B cell (primary cell): ENCODE measurements at regions not wholly inside any gene's neighbourhood (a gene's known extent, or its start where the extent isn't known, plus 50 kb on each side); places are given as distances from the start of the nearest gene placed in this dataset.

Source experiments
- ATAC-seq: fragments of 200-7000 bp; cut with Tn5 transposase; one replicate; pipeline ENCODE4 v1.10.0; 2021; ENCODE audit warnings: low read depth, mild to moderate bottlenecking, moderate number of reproducible peaks, moderate library complexity
- CTCF ChIA-PET: fragments of 350-600 bp; sonication (Branson Sonifier 250); formaldehyde crosslinking; loops from one replicate; lab custom pipeline; 2021; ENCODE audit warnings: antibody characterized with exemption, inconsistent platforms; lab: Charles Lee
- POLR2A ChIA-PET: fragments of 350-600 bp; sonication (Branson Sonifier 250); formaldehyde crosslinking; loops from one replicate; lab custom pipeline; 2021; ENCODE audit warnings: antibody characterized with exemption; lab: Charles Lee
- DNase-seq: peaks from one replicate; pipeline ENCODE4 v3.0.0; 2013
- H2AFZ ChIP-seq: 2 replicates; pipeline ENCODE4 v1.6.1; 2012; ENCODE audit warnings: mild to moderate bottlenecking, low read depth, low read length; ENCODE audit not compliant: insufficient read depth, poor library complexity, severe bottlenecking
- H3K27ac ChIP-seq, 2 donors: 1 replicate in 1 of 2; 2 replicates in 1 of 2; pipeline ENCODE4 v1.5.1; 2012 to 2013; ENCODE audit warnings: low read length in 2 of 2, mild to moderate bottlenecking in 2 of 2, moderate library complexity in 1 of 2
- H3K27me3 ChIP-seq, 4 experiments: fragments of 200-600 bp in 1 of 4; sonication (generic) in 1 of 4; replicated peaks in 1 of 4; 1 replicate in 2 of 4; 2 replicates in 2 of 4; pipeline versions ENCODE4 v1.6.1 to v1.7.0; 2013 to 2016; ENCODE audit warnings: low read length in 3 of 4, mild to moderate bottlenecking in 2 of 4, mixed read lengths in 1 of 4, moderate library complexity in 1 of 4; ENCODE audit not compliant: insufficient read depth in 4 of 4, control insufficient read depth in 3 of 4; ENCODE audit errors: control extremely low read depth in 1 of 4
- H3K36me3 ChIP-seq, 2 experiments: replicated peaks in 1 of 2; 1 replicate in 1 of 2; 2 replicates in 1 of 2; pipeline versions ENCODE4 v1.6.1 to v1.7.1; 2013; ENCODE audit warnings: low read length in 1 of 2; ENCODE audit not compliant: insufficient read depth in 2 of 2, control insufficient read depth in 1 of 2; ENCODE audit errors: control extremely low read depth in 1 of 2, extremely low read depth in 1 of 2
- H3K4me1 ChIP-seq, 2 donors: fragments of 200-600 bp in 1 of 2; sonication (generic) in 1 of 2; 1 replicate in 1 of 2; 2 replicates in 1 of 2; pipeline versions ENCODE4 v1.5.1 to v1.6.1; 2013 to 2017; ENCODE audit warnings: low read length in 2 of 2; ENCODE audit not compliant: control insufficient read depth in 2 of 2, insufficient read depth in 2 of 2
- H3K4me2 ChIP-seq: replicated peaks from 2 replicates; pipeline ENCODE3; 2012; ENCODE audit warnings: mild to moderate bottlenecking, low read depth, low read length; ENCODE audit not compliant: poor library complexity, severe bottlenecking
- H3K4me3 ChIP-seq, 5 experiments: fragments of 200-600 bp in 1 of 5; sonication (generic) in 1 of 5; 1 replicate in 3 of 5; 2 replicates in 2 of 5; pipeline versions ENCODE4 v1.5.1 to v1.7.0; 2011 to 2016; ENCODE audit warnings: low read length in 4 of 5, mild to moderate bottlenecking in 4 of 5, low read depth in 2 of 5, control low read depth in 1 of 5, moderate library complexity in 1 of 5; ENCODE audit not compliant: insufficient read depth in 1 of 5; ENCODE audit errors: control extremely low read depth in 1 of 5, extremely low read depth in 1 of 5
- H3K79me2 ChIP-seq: fragments of 200-600 bp; sonication (generic); one replicate; pipeline ENCODE4 v1.6.0; 2016; ENCODE audit warnings: low read length; ENCODE audit not compliant: control insufficient read depth, insufficient read depth
- H3K9ac ChIP-seq: fragments of 200-600 bp; sonication (generic); 2 replicates; pipeline ENCODE4 v1.6.1; 2017; ENCODE audit warnings: mild to moderate bottlenecking, low read length, moderate library complexity
- H3K9me3 ChIP-seq, 3 donors: one replicate each; pipeline versions ENCODE4 v1.6.1 to v1.7.1; 2013; ENCODE audit warnings: low read length in 2 of 3; ENCODE audit not compliant: control insufficient read depth in 2 of 3, insufficient read depth in 1 of 3; ENCODE audit errors: control extremely low read depth in 1 of 3
- H4K20me1 ChIP-seq: 2 replicates; pipeline ENCODE4 v1.6.0; 2012; ENCODE audit warnings: mild to moderate bottlenecking, low read length; ENCODE audit not compliant: insufficient read depth, control insufficient read depth, poor library complexity, severe bottlenecking
- H3K27ac Mint-ChIP-seq: one replicate; pipeline ENCODE4 v1.8.0; 2021; ENCODE audit warnings: mixed read lengths
- H3K27me3 Mint-ChIP-seq: one replicate; pipeline ENCODE4 v1.8.0; 2021; ENCODE audit warnings: mixed read lengths
- H3K4me1 Mint-ChIP-seq: one replicate; pipeline ENCODE4 v1.8.0; 2021; ENCODE audit warnings: mixed read lengths
- H3K4me3 Mint-ChIP-seq: one replicate; pipeline ENCODE4 v1.8.0; 2021; ENCODE audit warnings: mixed read lengths
- H3K9me3 Mint-ChIP-seq: one replicate; pipeline ENCODE4 v1.8.0; 2022; ENCODE audit warnings: mixed read lengths; ENCODE audit not compliant: insufficient read depth
- CTCF ChIP-seq: fragments of 200-600 bp; IDR thresholded peaks from one replicate; pipeline ENCODE4 v1.8.0; 2022; ENCODE audit warnings: antibody characterized with exemption, mild to moderate bottlenecking
- EZH2 ChIP-seq: IDR thresholded peaks from 2 replicates; pipeline ENCODE4 v1.6.1; 2012; ENCODE audit warnings: borderline replicate concordance, low read depth, mild to moderate bottlenecking, moderate library complexity, low read length; ENCODE audit not compliant: insufficient read depth, poor library complexity, severe bottlenecking
- WGBS: methylation state at CpG from one replicate; pipeline ENCODE4 v1.1.5; 2013; ENCODE audit warnings: missing lambda C conversion rate; ENCODE audit not compliant: insufficient coverage; 5-methylcytosine and 5-hydroxymethylcytosine counted together
- intact Hi-C: fragments of 100-400 bp; cut with micrococcal nuclease; formaldehyde crosslinking; loops from one replicate; pipeline ENCODE4 v1.10.0; 2022

- Histone ChIP-seq H3K27ac (no peak overlapping the region), H4K20me1 (no peaks in the 10 kb centered on the region), H3K27me3 (no peaks in the 10 kb centered on the region), H3K36me3 (no peaks in the 10 kb centered on the region), H3K4me3 (no peak overlapping the region), H3K4me1 (no peaks in the 10 kb centered on the region), H2AFZ (no peak overlapping the region), H3K9me3 (peaks cover 0 to 7% (median 0%) of the 10 kb centered on the region in 3 donors), H3K9ac (no peak overlapping the region), H3K79me2 (no peaks in the 10 kb centered on the region), H3K4me2 (no peak overlapping the region)
- no peaks in the 10 kb centered on the region for H3K27me3 Mint-ChIP-seq
- ChIA-PET CTCF (no interaction called here), POLR2A (no interaction called here)
- no peak for ATAC-seq
- no peak overlapping the region for H3K27ac Mint-ChIP-seq
- H3K9me3 Mint-ChIP-seq: peaks cover 5% of the 10 kb centered on the region
- peaks cover 3% of the 10 kb centered on the region for H3K4me1 Mint-ChIP-seq
- TF ChIP-seq EZH2: no peak
- no peak for TF ChIP-seq CTCF
- DNase-seq: no peak
- no peak overlapping the region for H3K4me3 Mint-ChIP-seq
- intact Hi-C loops: no loop called here
Observed at GRCh38 chr1:79695138-79695537, 688.6 kb upstream of the ADGRL4 start.

DNA sequence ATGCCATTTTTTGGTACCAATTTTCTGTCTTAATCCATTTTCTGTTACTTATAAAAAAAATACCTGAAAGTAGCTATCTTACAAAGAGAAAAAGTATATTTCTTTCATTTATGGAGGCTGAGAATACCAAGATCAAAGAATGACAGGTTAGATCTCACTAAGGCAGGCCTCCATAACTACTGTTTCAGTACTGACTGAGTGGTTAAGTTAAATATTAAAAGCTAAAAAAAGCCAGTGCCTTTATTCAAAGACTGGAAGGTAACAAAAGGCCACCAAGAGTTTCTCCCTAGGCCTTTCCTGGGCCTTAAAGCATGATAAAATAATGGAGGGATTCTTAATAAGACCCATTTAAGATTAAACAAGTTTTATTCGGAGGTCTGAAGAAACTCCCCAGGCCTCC, 687.7 kb upstream of the ADGRL4 start:
- Histone ChIP-seq H4K20me1 (no peaks in the 10 kb centered on the region), H3K4me2 (no peak overlapping the region), H2AFZ (no peak overlapping the region), H3K9me3 (peaks cover 0 to 7% (median 0%) of the 10 kb centered on the region in 3 donors), H3K4me1 (no peaks in the 10 kb centered on the region), H3K9ac (no peak overlapping the region), H3K27ac (no peak overlapping the region), H3K36me3 (no peaks in the 10 kb centered on the region), H3K27me3 (no peaks in the 10 kb centered on the region), H3K4me3 (no peak overlapping the region), H3K79me2 (no peaks in the 10 kb centered on the region)
- intact Hi-C loops: no loop called here
- H3K4me3 Mint-ChIP-seq: no peak overlapping the region
- no CpG with 5 or more reads among the region's 1 CpG for WGBS
- DNase-seq (no peak), ATAC-seq (no peak)
- peaks cover 3% of the 10 kb centered on the region for H3K4me1 Mint-ChIP-seq
- CTCF ChIA-PET: no interaction called here
- H3K27me3 Mint-ChIP-seq: no peaks in the 10 kb centered on the region
- H3K27ac Mint-ChIP-seq: no peak overlapping the region
- POLR2A ChIA-PET: no interaction called here
- TF ChIP-seq EZH2: no peak
- no peak for TF ChIP-seq CTCF
- H3K9me3 Mint-ChIP-seq: peaks cover 5% of the 10 kb centered on the region
